EL (cell line): ENCODE measurements at regions not wholly inside any gene's neighbourhood (a gene's known extent, or its start where the extent isn't known, plus 50 kb on each side); places are given as distances from the start of the nearest gene placed in this dataset.

ENCODE experiments used
- DNase-seq: peaks from one replicate; pipeline ENCODE4 v3.0.0-alpha.2; 2016

GRCh38 chr10:78936412-78937342 is 132.1 kb upstream of the ZMIZ1 start:
- no peak for DNase-seq

GRCh38 chr10:78937393-78937792 is 131.4 kb upstream of the ZMIZ1 start:
- no peak for DNase-seq

GRCh38 chr10:78937800-78938694 is 130.7 kb upstream of the ZMIZ1 start:
- no peak for DNase-seq

GRCh38 chr10:78938695-78939672 is 129.8 kb upstream of the ZMIZ1 start:
- no peak for DNase-seq

- no peak for DNase-seq
These were observed 126.7 kb upstream of the ZMIZ1 start for GRCh38 chr10:78942091-78942501.

GRCh38 chr10:78944723-78945312 is 123.9 kb upstream of the ZMIZ1 start:
- peak; percentile 88 for DNase-seq

- DNase-seq: no peak
These were observed 122.9 kb upstream of the ZMIZ1 start for GRCh38 chr10:78945838-78946237.

GRCh38 chr10:78947226-78947625 is 121.5 kb upstream of the ZMIZ1 start:
- DNase-seq: no peak

GRCh38 chr10:78947733-78948132 is 121.0 kb upstream of the ZMIZ1 start:
- no peak for DNase-seq

- no peak for DNase-seq
These were observed 120.1 kb upstream of the ZMIZ1 start for GRCh38 chr10:78948621-78949030.

GRCh38 chr10:78950656-78951587 is 117.8 kb upstream of the ZMIZ1 start:
- DNase-seq: no peak

GRCh38 chr10:78952030-78952429 is 116.7 kb upstream of the ZMIZ1 start:
- DNase-seq: no peak

GRCh38 chr10:78952686-78953085 is 116.1 kb upstream of the ZMIZ1 start:
- DNase-seq: peak; percentile 86

GRCh38 chr10:78953113-78953798 is 115.5 kb upstream of the ZMIZ1 start:
- DNase-seq: peak; percentile 84

- DNase-seq: no peak
These were observed 114.9 kb upstream of the ZMIZ1 start for GRCh38 chr10:78953799-78954297.

- DNase-seq: no peak
These were observed 114.1 kb upstream of the ZMIZ1 start for GRCh38 chr10:78954689-78955088.

- DNase-seq: no peak
These were observed 113.6 kb upstream of the ZMIZ1 start for GRCh38 chr10:78955206-78955605.

GRCh38 chr10:78956391-78956790 is 112.4 kb upstream of the ZMIZ1 start:
- DNase-seq: no peak

GRCh38 chr10:78957471-78958039 is 111.2 kb upstream of the ZMIZ1 start:
- DNase-seq: peak; percentile 51
